HCT116 (cell line): ENCODE measurements at regions not wholly inside any gene's neighbourhood (a gene's known extent, or its start where the extent isn't known, plus 50 kb on each side); places are given as distances from the start of the nearest gene placed in this dataset.

Source experiments
- ATAC-seq: fragments of 200-7000 bp; cut with Tn5 transposase; 2 replicates; pipeline ENCODE4 v1.9.1; 2020; ENCODE audit warnings: mild to moderate bottlenecking, moderate library complexity
- BruUV-seq: library from RNA; stranded (reverse); fragments of 400-500 nt; replicated peaks from 2 replicates; lab custom pipeline; 2021; lab: Mats Ljungman, UMichigan
- CTCF ChIA-PET: fragments of 300-600 bp; sonication (Branson Sonifier 250); formaldehyde crosslinking; loops from one replicate; lab custom pipeline; 2021; ENCODE audit warnings: antibody characterized with exemption; lab: Charles Lee
- POLR2A ChIA-PET: fragments of 300-600, 350-600 bp; sonication (Branson Sonifier 250); formaldehyde crosslinking; loops from one replicate; lab custom pipeline; 2021; ENCODE audit warnings: antibody characterized with exemption; lab: Charles Lee
- RAD21 ChIA-PET, 2 experiments: fragments of 300-600 bp; sonication (Branson Sonifier 250); formaldehyde crosslinking; loops; one replicate each; lab custom pipeline; 2023; ENCODE audit warnings: low total read pairs in 2 of 2; ENCODE audit not compliant: uncharacterized antibody in 2 of 2, unreplicated experiment in 2 of 2, low non-redundant PET in 1 of 2; lab: Charles Lee
- DNase-seq: peaks from one replicate; pipeline ENCODE4 v3.0.0-alpha.2; 2010; ENCODE audit warnings: low read depth, low spot score
- H2AFZ ChIP-seq: fragments of 200-600 bp; shearing (Covaris generic), sonication (generic); 2 replicates; pipeline ENCODE4 v1.6.1; 2017; ENCODE audit warnings: low read depth, mixed run types, mixed read lengths, antibody characterized with exemption, low read length; ENCODE audit not compliant: poor library complexity, severe bottlenecking
- H3K27ac ChIP-seq: 2 replicates; pipeline ENCODE4 v1.5.1; 2012; ENCODE audit warnings: low read depth, low read length
- H3K27me3 ChIP-seq: fragments of 200-600 bp; sonication (generic); 2 replicates; pipeline ENCODE4 v1.6.1; 2016; ENCODE audit warnings: mixed run types, low read length, mixed read lengths; ENCODE audit not compliant: insufficient read depth
- H3K36me3 ChIP-seq, 2 experiments: fragments of 200-500 bp in 1 of 2; fragments of 200-600 bp in 1 of 2; sonication (Bioruptor generic) in 1 of 2; sonication (generic) in 1 of 2; 2 replicates each; pipeline versions ENCODE4 v1.5.1 to v1.6.1; 2014 to 2016; ENCODE audit warnings: low read length in 2 of 2, inconsistent platforms in 1 of 2, mixed read lengths in 1 of 2, mixed run types in 1 of 2; ENCODE audit not compliant: insufficient read depth in 2 of 2, control insufficient read depth in 1 of 2
- H3K4me1 ChIP-seq, 2 experiments: fragments of 200-600 bp in 1 of 2; sonication (generic) in 1 of 2; 2 replicates each; pipeline versions ENCODE4 v1.5.1 to v1.6.1; 2012 to 2017; ENCODE audit warnings: low read length in 2 of 2, inconsistent platforms in 1 of 2, mild to moderate bottlenecking in 1 of 2, mixed read lengths in 1 of 2, mixed run types in 1 of 2, moderate library complexity in 1 of 2; ENCODE audit not compliant: insufficient read depth in 2 of 2, control insufficient read depth in 1 of 2
- H3K4me2 ChIP-seq: fragments of 200-600 bp; sonication (generic); 2 replicates; pipeline ENCODE4 v1.6.1; 2017; ENCODE audit warnings: mixed run types, low read length, mixed read lengths
- H3K4me3 ChIP-seq, 2 experiments: fragments of 200-600 bp in 1 of 2; sonication (generic) in 1 of 2; replicated peaks in 1 of 2; 2 replicates each; pipeline ENCODE4 v1.5.1; 2011 to 2016; ENCODE audit warnings: low read length in 2 of 2, control low read depth in 1 of 2, low read depth in 1 of 2, mild to moderate bottlenecking in 1 of 2, mixed read lengths in 1 of 2, mixed run types in 1 of 2
- H3K79me2 ChIP-seq: fragments of 200-600 bp; sonication (generic); 2 replicates; pipeline ENCODE4 v1.6.1; 2017; ENCODE audit warnings: mild to moderate bottlenecking, mixed run types, low read length, moderate library complexity, mixed read lengths; ENCODE audit not compliant: insufficient read depth
- H3K9ac ChIP-seq: fragments of 200-600 bp; sonication (generic); 2 replicates; pipeline ENCODE4 v1.6.1; 2016; ENCODE audit warnings: low read length, mixed read lengths
- H3K9me2 ChIP-seq: fragments of 200-600 bp; sonication (generic), shearing (Covaris generic); 2 replicates; pipeline ENCODE4 v1.6.1; 2017; ENCODE audit warnings: mixed run types, mild to moderate bottlenecking, moderate library complexity; ENCODE audit not compliant: insufficient read depth
- H3K9me3 ChIP-seq, 2 experiments: fragments of 200-500 bp in 1 of 2; fragments of 200-600 bp in 1 of 2; sonication (Bioruptor generic) in 1 of 2; sonication (generic) in 1 of 2; 2 replicates each; pipeline ENCODE4 v1.6.1; 2014 to 2017; ENCODE audit warnings: low read length in 2 of 2, mixed read lengths in 2 of 2, inconsistent platforms in 1 of 2, low read depth in 1 of 2, mild to moderate bottlenecking in 1 of 2, mixed run types in 1 of 2, moderate library complexity in 1 of 2; ENCODE audit not compliant: control insufficient read depth in 1 of 2, insufficient read depth in 1 of 2
- H4K20me1 ChIP-seq: fragments of 200-600 bp; sonication (generic), shearing (Covaris generic); 2 replicates; pipeline ENCODE4 v1.6.1; 2017; ENCODE audit warnings: mixed run types, mild to moderate bottlenecking, moderate library complexity; ENCODE audit not compliant: insufficient read depth
- ATF3 ChIP-seq: IDR thresholded peaks from 2 replicates; pipeline ENCODE4 v1.6.1; 2012
- CTCF ChIP-seq, 3 experiments: fragments of 200-600 bp in 1 of 3; sonication (generic) in 1 of 3; IDR thresholded peaks in 2 of 3; conservative IDR thresholded peaks in 1 of 3; 2 replicates each; pipeline ENCODE4 v1.5.1; 2012 to 2017; ENCODE audit warnings: low read depth in 2 of 3, low read length in 2 of 3, antibody characterized with exemption in 1 of 3, borderline replicate concordance in 1 of 3, control low read depth in 1 of 3, mild to moderate bottlenecking in 1 of 3, mixed read lengths in 1 of 3, mixed run types in 1 of 3, moderate library complexity in 1 of 3; ENCODE audit not compliant: insufficient read depth in 1 of 3
- EGR1 ChIP-seq: IDR thresholded peaks from 2 replicates; pipeline ENCODE4 v1.6.1; 2012; ENCODE audit warnings: low read depth
- ELF1 ChIP-seq: IDR thresholded peaks from 2 replicates; pipeline ENCODE4 v1.6.1; 2012; ENCODE audit warnings: low read depth, borderline replicate concordance
- EZH2phosphoT487 ChIP-seq: fragments of 200-600 bp; IDR thresholded peaks from 2 replicates; pipeline ENCODE4 v1.6.1; 2018; ENCODE audit warnings: antibody characterized with exemption, borderline replicate concordance
- FOSL1 ChIP-seq: IDR thresholded peaks from 2 replicates; pipeline ENCODE4 v1.6.1; 2012; ENCODE audit warnings: low read depth
- JUND ChIP-seq: IDR thresholded peaks from 2 replicates; pipeline ENCODE4 v1.6.1; 2012
- POLR2A ChIP-seq: IDR thresholded peaks from 2 replicates; pipeline ENCODE4 v1.7.0; 2011; ENCODE audit warnings: borderline replicate concordance; ENCODE audit not compliant: insufficient read depth, insufficient read length; ENCODE audit errors: extremely low read depth
- RAD21 ChIP-seq: IDR thresholded peaks from 2 replicates; pipeline ENCODE4 v1.6.1; 2012; ENCODE audit warnings: low read depth, mild to moderate bottlenecking
- SP1 ChIP-seq: IDR thresholded peaks from 2 replicates; pipeline ENCODE4 v1.6.1; 2012; ENCODE audit warnings: low read depth
- SRF ChIP-seq: IDR thresholded peaks from 2 replicates; pipeline ENCODE4 v1.6.1; 2012; ENCODE audit warnings: low read depth
- TCF7L2 ChIP-seq: IDR thresholded peaks from 2 replicates; pipeline ENCODE4 v1.7.0; 2011; ENCODE audit warnings: borderline replicate concordance, inconsistent platforms; ENCODE audit not compliant: insufficient read depth, insufficient read length; ENCODE audit errors: extremely low read depth
- YY1 ChIP-seq: IDR thresholded peaks from 2 replicates; pipeline ENCODE4 v1.6.1; 2011; ENCODE audit warnings: low read length, low read depth, moderate library complexity, mild to moderate bottlenecking; ENCODE audit not compliant: insufficient replicate concordance; ENCODE audit errors: extremely low read depth
- ZFX ChIP-seq: fragments of 450-650 bp; IDR thresholded peaks from 2 replicates; pipeline ENCODE4 v1.6.1; 2017
- ZNF274 ChIP-seq: fragments of 200-500 bp; sonication (Bioruptor generic); IDR thresholded peaks from 2 replicates; pipeline ENCODE4 v1.6.1; 2014; ENCODE audit warnings: mild to moderate bottlenecking, low read depth, low read length, inconsistent platforms
- intact Hi-C: fragments of 100-400 bp; cut with micrococcal nuclease; formaldehyde crosslinking; loops from 2 replicates; pipeline ENCODE4 v1.10.0; 2022
- TF ChIP-seq, protein P1 (sequence below): IDR thresholded peaks from 2 replicates; pipeline ENCODE4 v1.6.1; 2012; ENCODE audit warnings: low read depth
- TF ChIP-seq, protein P2 (sequence below): IDR thresholded peaks from 2 replicates; pipeline ENCODE4 v1.6.1; 2011; ENCODE audit warnings: mild to moderate bottlenecking, low read length, moderate library complexity; ENCODE audit not compliant: insufficient replicate concordance; ENCODE audit errors: extremely low read depth

GRCh38 chr21:16307256-16307655, 577.5 kb downstream of the USP25 start:
- H3K4me2 ChIP-seq, result no peak overlapping the region
- RAD21 ChIA-PET, result no interaction called here
- no peak for ATAC-seq
- H3K27me3 ChIP-seq, result no peaks in the 10 kb centered on the region
- H3K79me2 ChIP-seq, result no peaks in the 10 kb centered on the region
- H3K27ac ChIP-seq, result no peak overlapping the region
- no peak overlapping the region for H3K9ac ChIP-seq
- H3K9me2 ChIP-seq, result no peaks in the 10 kb centered on the region
- CTCF ChIA-PET, result no interaction called here
- intact Hi-C loops, result no loop called here
- DNase-seq, result no peak
- no peak for TF ChIP-seq YY1
- TF ChIP-seq, protein P1, sequence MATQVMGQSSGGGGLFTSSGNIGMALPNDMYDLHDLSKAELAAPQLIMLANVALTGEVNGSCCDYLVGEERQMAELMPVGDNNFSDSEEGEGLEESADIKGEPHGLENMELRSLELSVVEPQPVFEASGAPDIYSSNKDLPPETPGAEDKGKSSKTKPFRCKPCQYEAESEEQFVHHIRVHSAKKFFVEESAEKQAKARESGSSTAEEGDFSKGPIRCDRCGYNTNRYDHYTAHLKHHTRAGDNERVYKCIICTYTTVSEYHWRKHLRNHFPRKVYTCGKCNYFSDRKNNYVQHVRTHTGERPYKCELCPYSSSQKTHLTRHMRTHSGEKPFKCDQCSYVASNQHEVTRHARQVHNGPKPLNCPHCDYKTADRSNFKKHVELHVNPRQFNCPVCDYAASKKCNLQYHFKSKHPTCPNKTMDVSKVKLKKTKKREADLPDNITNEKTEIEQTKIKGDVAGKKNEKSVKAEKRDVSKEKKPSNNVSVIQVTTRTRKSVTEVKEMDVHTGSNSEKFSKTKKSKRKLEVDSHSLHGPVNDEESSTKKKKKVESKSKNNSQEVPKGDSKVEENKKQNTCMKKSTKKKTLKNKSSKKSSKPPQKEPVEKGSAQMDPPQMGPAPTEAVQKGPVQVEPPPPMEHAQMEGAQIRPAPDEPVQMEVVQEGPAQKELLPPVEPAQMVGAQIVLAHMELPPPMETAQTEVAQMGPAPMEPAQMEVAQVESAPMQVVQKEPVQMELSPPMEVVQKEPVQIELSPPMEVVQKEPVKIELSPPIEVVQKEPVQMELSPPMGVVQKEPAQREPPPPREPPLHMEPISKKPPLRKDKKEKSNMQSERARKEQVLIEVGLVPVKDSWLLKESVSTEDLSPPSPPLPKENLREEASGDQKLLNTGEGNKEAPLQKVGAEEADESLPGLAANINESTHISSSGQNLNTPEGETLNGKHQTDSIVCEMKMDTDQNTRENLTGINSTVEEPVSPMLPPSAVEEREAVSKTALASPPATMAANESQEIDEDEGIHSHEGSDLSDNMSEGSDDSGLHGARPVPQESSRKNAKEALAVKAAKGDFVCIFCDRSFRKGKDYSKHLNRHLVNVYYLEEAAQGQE, result no peak
- TF ChIP-seq, protein P2, sequence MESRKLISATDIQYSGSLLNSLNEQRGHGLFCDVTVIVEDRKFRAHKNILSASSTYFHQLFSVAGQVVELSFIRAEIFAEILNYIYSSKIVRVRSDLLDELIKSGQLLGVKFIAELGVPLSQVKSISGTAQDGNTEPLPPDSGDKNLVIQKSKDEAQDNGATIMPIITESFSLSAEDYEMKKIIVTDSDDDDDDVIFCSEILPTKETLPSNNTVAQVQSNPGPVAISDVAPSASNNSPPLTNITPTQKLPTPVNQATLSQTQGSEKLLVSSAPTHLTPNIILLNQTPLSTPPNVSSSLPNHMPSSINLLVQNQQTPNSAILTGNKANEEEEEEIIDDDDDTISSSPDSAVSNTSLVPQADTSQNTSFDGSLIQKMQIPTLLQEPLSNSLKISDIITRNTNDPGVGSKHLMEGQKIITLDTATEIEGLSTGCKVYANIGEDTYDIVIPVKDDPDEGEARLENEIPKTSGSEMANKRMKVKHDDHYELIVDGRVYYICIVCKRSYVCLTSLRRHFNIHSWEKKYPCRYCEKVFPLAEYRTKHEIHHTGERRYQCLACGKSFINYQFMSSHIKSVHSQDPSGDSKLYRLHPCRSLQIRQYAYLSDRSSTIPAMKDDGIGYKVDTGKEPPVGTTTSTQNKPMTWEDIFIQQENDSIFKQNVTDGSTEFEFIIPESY, result no peak
- TF ChIP-seq ZFX, result no peak
- no peak for TF ChIP-seq SRF
- TF ChIP-seq EGR1, result no peak
- TF ChIP-seq RAD21, result no peak
- TF ChIP-seq ZNF274, result no peak
- no peak for TF ChIP-seq POLR2A
- no peak for TF ChIP-seq JUND
- TF ChIP-seq CTCF (IDR thresholded peaks at IDR 0.05 in 2 of 3, conservative IDR thresholded peaks at IDR 0.05 in 1 of 3; ENCODE audit: borderline replicate concordance in 1 of 3, insufficient read depth in 1 of 3, low read depth in 2 of 3, low read length in 2 of 3), result no peak
- no peak for TF ChIP-seq ATF3
- TF ChIP-seq ELF1, result no peak
- TF ChIP-seq FOSL1, result no peak
- no peak for TF ChIP-seq TCF7L2
- no peak for TF ChIP-seq EZH2phosphoT487
- TF ChIP-seq SP1, result no peak
- no peaks in the 10 kb centered on the region for H3K36me3 ChIP-seq
- no peaks in the 10 kb centered on the region for H4K20me1 ChIP-seq
- peaks cover 7 to 19% of the 10 kb centered on the region in 2 experiments; a peak in 3 of 4 replicates for H3K9me3 ChIP-seq
- H3K4me3 ChIP-seq, result no peak overlapping the region
- BruUV-seq, result no TSS peak
- POLR2A ChIA-PET, result no interaction called here
- no peaks in the 10 kb centered on the region for H3K4me1 ChIP-seq
- H2AFZ ChIP-seq, result no peak overlapping the region
